ENCODE measurements at regions not wholly inside any gene's neighbourhood (a gene's known extent, or its start where the extent isn't known, plus 50 kb on each side); places are given as distances from the start of the nearest gene placed in this dataset.
"Not testable (repeated sequence)": the region's sequence is repeated elsewhere in the genome, so short reads cannot be mapped to it uniquely, and the experiment has no call there.

DNA sequence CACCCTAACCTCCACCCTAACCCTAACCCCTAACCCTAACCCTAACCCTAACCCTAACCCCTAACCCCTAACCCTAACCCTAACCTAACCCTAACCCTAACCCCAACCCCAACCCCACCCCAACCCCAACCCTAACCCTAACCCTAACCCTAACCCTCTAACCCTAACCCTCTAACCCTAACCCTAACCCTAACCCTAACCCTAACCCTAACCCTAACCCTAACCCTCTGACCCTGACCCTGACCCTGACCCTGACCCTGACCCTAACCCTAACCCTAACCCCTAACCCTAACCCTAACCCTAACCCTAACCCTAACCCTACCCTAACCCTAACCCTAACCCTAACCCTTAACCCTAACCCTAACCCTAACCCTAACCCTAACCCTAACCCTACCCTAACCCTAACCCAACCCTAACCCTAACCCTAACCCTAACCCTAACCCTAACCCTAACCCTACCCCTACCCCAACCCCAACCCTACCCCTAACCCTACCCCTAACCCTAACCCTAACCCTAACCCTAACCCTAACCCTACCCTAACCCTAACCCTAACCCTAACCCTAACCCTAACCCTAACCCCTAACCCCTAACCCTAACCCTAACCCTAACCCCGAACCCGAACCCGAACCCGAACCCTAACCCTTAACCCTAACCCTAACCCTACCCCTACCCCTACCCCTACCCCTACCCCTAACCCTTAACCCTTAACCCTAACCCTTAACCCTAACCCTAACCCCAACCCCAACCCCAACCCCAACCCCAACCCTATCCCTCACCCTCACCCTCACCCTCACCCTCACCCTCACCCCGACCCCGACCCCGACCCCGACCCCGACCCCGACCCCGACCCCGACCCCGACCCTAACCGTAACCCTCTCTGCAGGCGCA lies 186.2 kb upstream of the CHL1 start:
- H3K4me3 ChIP-seq; H3K27ac ChIP-seq; DNase-seq (ENCODE audit: low spot score): not testable (repeated sequence)

DNA sequence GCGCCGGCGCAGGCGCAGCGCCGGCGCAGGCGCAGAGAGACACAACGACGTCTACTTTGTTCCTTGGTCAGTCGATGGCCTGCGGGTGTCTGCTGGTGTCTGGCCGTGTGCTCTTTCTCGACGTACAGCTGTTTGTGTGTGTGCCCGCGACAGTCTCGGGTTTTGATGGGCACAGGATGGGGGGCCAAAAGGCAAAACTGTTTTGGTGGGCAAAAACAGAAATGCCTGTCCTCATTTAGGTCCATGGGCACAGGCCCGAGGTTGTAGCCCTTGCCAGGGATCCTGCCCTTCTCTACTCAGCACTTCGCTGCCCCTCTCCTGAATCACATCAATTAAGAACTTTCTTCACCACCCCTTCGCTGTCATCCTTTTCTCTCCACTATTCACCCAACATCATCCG lies 184.8 kb upstream of the CHL1 start:
- Histone ChIP-seq H3K27ac (no peak overlapping the region), H3K4me3 (no peak overlapping the region)
- TF ChIP-seq, protein P1, sequence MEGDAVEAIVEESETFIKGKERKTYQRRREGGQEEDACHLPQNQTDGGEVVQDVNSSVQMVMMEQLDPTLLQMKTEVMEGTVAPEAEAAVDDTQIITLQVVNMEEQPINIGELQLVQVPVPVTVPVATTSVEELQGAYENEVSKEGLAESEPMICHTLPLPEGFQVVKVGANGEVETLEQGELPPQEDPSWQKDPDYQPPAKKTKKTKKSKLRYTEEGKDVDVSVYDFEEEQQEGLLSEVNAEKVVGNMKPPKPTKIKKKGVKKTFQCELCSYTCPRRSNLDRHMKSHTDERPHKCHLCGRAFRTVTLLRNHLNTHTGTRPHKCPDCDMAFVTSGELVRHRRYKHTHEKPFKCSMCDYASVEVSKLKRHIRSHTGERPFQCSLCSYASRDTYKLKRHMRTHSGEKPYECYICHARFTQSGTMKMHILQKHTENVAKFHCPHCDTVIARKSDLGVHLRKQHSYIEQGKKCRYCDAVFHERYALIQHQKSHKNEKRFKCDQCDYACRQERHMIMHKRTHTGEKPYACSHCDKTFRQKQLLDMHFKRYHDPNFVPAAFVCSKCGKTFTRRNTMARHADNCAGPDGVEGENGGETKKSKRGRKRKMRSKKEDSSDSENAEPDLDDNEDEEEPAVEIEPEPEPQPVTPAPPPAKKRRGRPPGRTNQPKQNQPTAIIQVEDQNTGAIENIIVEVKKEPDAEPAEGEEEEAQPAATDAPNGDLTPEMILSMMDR (IDR thresholded peaks at IDR 0.05): no peak
- DNase-seq (ENCODE audit: low spot score): no peak

DNA sequence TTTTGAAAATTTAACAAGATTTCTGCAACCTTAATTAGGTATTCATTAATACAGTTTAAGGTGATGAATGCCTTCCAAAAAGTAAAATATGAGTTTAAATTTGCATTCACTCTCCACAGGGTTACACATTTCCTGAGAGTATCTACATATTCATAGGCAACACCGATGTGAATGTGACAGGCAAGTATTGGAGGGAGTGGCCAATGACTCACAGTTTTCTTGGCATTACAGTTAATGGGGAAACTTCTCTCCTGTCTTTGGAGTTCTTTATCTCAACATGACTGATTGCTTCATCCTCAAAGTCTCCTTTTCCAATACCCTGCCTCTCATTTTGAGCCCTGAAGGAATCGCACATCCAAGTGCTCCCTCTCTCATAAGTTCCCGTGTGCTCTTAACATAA lies 181.9 kb upstream of the CHL1 start:
- TF ChIP-seq, protein P1 (IDR thresholded peaks at IDR 0.05): no peak
- no peak overlapping the region for H3K4me3 ChIP-seq
- no peak for DNase-seq (ENCODE audit: low spot score)
- H3K27ac ChIP-seq: no peak overlapping the region

DNA sequence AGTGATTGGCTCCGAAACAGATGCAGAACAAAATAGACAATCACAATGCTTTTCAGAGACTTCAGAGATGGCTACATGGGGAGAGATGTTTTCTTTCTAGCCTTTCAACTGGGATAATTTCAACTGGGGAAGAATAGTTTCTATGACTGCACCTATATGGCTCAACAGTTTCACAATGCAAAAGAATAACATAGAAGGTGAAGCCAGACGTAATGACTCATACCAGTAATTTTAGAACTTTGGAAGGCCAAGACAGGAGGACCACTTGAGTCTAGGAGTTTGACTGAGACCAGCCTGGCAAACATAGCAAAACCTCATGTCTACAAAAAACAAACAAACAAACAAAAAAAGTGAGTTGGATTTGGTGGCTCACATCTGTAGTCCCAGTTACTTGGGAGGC lies 180.2 kb upstream of the CHL1 start:
- H3K4me3 ChIP-seq: no peak overlapping the region
- no peak overlapping the region for H3K27ac ChIP-seq
- TF ChIP-seq, protein P1 (IDR thresholded peaks at IDR 0.05): no peak
- DNase-seq (ENCODE audit: low spot score): no peak

DNA sequence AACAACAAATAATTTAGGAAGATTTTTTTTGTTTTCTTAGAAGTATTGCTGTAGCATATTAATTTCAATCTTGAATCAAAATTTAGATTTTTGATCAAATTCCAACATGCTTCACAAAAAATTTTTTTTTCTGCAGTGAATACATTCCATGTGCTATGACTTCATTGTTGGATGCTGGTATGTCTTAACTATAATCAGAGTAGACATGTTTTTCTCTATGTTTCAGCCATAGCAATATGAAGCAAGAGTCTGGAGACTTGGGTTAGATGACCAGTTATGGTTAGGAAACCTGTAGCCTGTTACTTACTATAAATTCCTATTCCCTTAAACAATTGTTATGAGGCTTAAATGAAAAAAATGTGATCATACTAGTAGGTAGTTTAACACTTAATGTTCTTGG lies 176.1 kb upstream of the CHL1 start:
- H3K27ac ChIP-seq: no peak overlapping the region
- TF ChIP-seq, protein P1 (IDR thresholded peaks at IDR 0.05): no peak
- DNase-seq (ENCODE audit: low spot score): no peak
- no peak overlapping the region for H3K4me3 ChIP-seq

DNA sequence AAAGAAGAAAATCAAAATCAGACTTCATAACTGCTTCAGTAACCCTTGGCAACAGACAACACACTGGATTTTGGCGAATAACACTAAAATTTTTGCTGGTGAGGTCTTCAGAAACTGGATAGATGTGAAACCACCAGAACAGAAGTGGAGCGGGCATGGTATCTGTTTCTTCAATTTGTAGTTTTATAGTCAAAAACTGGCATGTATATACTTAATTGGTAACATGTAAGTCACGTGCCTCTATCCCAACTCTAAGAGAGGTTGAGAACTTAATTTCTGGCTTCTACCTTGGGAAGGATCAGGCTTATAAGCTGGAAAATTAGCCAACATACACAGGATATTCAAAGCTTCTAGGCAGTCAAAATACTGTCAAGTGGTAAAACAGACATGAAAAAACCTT lies 172.6 kb upstream of the CHL1 start:
- TF ChIP-seq, protein P1 (IDR thresholded peaks at IDR 0.05): no peak
- Histone ChIP-seq H3K27ac (no peak overlapping the region), H3K4me3 (no peak overlapping the region)
- DNase-seq (ENCODE audit: low spot score): no peak

DNA sequence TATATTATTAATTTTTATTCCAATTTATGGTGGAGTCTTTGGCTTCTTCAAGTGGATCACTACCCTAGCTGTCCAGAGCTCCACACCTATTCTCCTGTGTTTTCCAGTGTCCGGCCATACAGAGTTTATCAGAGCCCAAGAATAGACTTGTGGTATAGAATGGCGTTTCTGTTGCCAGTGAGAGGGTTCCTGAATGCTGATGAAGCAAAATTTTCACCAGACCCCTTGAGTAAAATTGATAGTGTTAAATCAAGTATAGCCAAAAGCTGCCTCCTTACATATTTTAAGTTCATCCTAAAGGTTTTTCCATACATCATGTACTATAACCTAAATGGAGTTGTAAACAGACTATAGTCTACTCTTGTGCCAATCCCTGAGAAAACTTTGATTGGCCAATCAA lies 171.5 kb upstream of the CHL1 start:
- TF ChIP-seq, protein P1 (IDR thresholded peaks at IDR 0.05): no peak
- DNase-seq (ENCODE audit: low spot score): no peak
- H3K4me3 ChIP-seq: no peak overlapping the region
- no peak overlapping the region for H3K27ac ChIP-seq

DNA sequence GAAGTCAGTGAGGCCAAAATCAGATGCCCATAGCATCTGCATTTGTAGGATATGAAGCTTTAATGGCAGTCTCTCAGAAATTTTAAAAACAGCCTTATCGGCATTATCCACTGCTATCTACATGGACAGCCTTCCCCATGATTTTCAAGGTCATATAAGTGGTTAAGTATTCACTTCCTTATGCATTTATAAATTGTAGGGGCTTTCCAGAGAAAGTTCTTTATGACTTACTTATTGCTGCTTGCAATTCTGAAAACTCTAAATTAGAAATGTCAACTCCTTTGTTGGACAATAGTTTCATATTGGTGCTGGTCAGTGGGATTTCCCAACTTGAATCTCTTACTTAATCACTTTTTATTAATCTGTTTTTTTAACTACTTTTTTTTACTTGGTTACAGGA lies 160.6 kb upstream of the CHL1 start:
- H3K27ac ChIP-seq; DNase-seq (ENCODE audit: low spot score); H3K4me3 ChIP-seq: not testable (repeated sequence)

DNA sequence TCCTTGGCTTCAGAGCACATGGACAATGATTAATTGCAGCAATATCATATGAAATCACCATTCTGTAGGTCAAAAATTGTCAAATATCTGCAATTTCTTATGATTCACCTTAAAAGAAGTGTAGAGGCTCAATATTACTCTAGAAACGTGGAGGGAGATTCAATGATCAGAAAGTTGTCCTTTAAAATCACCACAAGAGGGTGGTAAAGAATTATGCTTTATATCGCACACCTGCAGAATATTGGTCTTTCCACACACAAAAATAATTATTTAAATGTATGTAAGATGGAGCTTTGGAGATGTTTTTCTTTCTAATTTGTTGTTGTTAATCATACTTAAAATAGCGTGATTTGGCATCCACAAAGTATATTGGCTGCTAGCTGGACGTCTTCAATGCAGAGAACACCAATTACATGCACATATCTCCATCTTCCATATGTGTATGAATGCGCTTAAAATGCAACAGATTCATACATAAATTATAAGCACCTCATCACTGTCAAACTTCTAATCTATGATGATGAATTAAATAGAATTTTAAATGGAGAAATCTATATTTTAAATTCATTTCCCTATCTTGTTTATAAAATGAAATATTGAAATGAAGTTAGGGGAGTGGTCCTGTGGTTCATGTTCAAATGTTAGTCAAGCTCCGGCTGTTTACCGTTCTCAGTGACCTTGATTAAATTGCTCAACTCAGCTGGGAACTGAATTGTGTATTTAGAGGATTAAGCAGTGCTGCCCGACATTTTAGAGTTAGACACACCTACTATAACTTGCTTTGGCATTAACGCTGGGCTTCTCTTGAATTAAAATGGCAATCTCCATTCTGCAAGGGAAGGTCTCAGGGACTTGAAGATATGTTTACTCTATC lies 153.5 kb upstream of the CHL1 start:
- not testable (repeated sequence) for DNase-seq (ENCODE audit: low spot score); H3K4me3 ChIP-seq; H3K27ac ChIP-seq
